ENCODE measurements at regions not wholly inside any gene's neighbourhood (a gene's known extent, or its start where the extent isn't known, plus 50 kb on each side); places are given as distances from the start of the nearest gene placed in this dataset.

- TF ChIP-seq ZNF639 (CRISPR knock-in tag; conservative IDR thresholded peaks at IDR 0.05) (no peak), MYNN (CRISPR knock-in tag; IDR thresholded peaks at IDR 0.05; ENCODE audit: low read depth) (no peak; the same call in 1 of the 2 replicates), JARID2 (CRISPR knock-in tag; IDR thresholded peaks at IDR 0.05; ENCODE audit: insufficient replicate concordance) (no peak), ZNF781 (CRISPR knock-in tag; IDR thresholded peaks at IDR 0.05; ENCODE audit: borderline replicate concordance, not compliant biosample characterization) (peak; percentile 51), REST (IDR thresholded peaks at IDR 0.05; ENCODE audit: borderline replicate concordance in 1 of 2, low read depth in 1 of 2, low read length in 2 of 2) (no peak), RBM22 (optimal IDR thresholded peaks at IDR 0.05; ENCODE audit: low read length) (no peak), NFE2L1 (CRISPR knock-in tag; IDR thresholded peaks at IDR 0.05; ENCODE audit: borderline replicate concordance) (no peak), KLF16 (CRISPR knock-in tag; IDR thresholded peaks at IDR 0.05) (no peak; a peak in 1 of 4 replicates), ZNF75D (CRISPR knock-in tag; IDR thresholded peaks at IDR 0.05; ENCODE audit: borderline replicate concordance) (no peak), PLRG1 (conservative IDR thresholded peaks at IDR 0.05) (no peak), AGO1 (IDR thresholded peaks at IDR 0.05; ENCODE audit: low read depth, low read length, poor library complexity, severe bottlenecking) (no peak), ZNF616 (CRISPR knock-in tag; IDR thresholded peaks at IDR 0.05; ENCODE audit: low read depth) (no peak), SIN3B (IDR thresholded peaks at IDR 0.05; ENCODE audit: low read length) (no peak), KDM2A (CRISPR knock-in tag; IDR thresholded peaks at IDR 0.05; ENCODE audit: borderline replicate concordance, low read depth) (peak; percentile 56; the same call in 1 of the 2 replicates), ZNF281 (CRISPR knock-in tag; IDR thresholded peaks at IDR 0.05; ENCODE audit: borderline replicate concordance) (peak; percentile 37; the same call in 1 of the 2 replicates), ZNF17 (CRISPR knock-in tag; IDR thresholded peaks at IDR 0.05) (no peak), ZNF382 (CRISPR knock-in tag; IDR thresholded peaks at IDR 0.05; ENCODE audit: borderline replicate concordance) (no peak), ZNF333 (CRISPR knock-in tag; IDR thresholded peaks at IDR 0.05; ENCODE audit: borderline replicate concordance) (no peak), ARID3A (IDR thresholded peaks at IDR 0.05; ENCODE audit: low read depth, low read length) (peak; percentile 79)
Measured at GRCh38 chr9:115944166-115944948, 209.2 kb upstream of the PAPPA start (continued).
